ENCODE measurements at regions not wholly inside any gene's neighbourhood (a gene's known extent, or its start where the extent isn't known, plus 50 kb on each side); places are given as distances from the start of the nearest gene placed in this dataset.

DNA sequence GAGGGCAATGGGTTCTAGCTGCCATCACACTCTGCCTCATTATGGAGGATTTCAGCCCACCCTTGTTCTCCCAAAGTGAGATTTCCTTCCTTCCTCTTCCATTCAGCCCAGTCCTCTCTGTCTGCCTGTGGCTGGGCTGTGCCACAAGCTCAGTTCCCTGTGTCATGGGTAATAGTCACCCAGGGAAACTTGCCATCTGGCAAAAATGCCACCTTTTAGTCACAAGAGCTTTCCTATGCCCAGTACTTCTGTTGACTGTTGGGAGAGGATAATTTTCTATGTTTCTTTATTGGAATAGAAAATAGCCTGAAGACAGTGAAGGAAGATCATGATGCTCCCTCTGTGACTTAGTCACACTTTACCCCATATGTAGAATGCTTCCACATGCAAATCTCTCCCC, 71.4 kb downstream of the TLR4 start:
- no peak overlapping the region for H3K4me2 ChIP-seq
- TF ChIP-seq ZFP36 (IDR thresholded peaks at IDR 0.05; ENCODE audit: borderline replicate concordance, partially characterized antibody): no peak
- TF ChIP-seq RNF2 (IDR thresholded peaks at IDR 0.05; ENCODE audit: borderline replicate concordance, low read depth): no peak
- no peak for TF ChIP-seq KDM5A (IDR thresholded peaks at IDR 0.05)
- no peak for TF ChIP-seq JUN (IDR thresholded peaks at IDR 0.05)
- TF ChIP-seq, protein P1, sequence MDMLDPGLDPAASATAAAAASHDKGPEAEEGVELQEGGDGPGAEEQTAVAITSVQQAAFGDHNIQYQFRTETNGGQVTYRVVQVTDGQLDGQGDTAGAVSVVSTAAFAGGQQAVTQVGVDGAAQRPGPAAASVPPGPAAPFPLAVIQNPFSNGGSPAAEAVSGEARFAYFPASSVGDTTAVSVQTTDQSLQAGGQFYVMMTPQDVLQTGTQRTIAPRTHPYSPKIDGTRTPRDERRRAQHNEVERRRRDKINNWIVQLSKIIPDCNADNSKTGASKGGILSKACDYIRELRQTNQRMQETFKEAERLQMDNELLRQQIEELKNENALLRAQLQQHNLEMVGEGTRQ (IDR thresholded peaks at IDR 0.05): no peak
- TF ChIP-seq MAFK (IDR thresholded peaks at IDR 0.05; ENCODE audit: partially characterized antibody): no peak
- no peak for TF ChIP-seq HOXB5 (CRISPR knock-in tag; IDR thresholded peaks at IDR 0.05)
- TF ChIP-seq HES2 (IDR thresholded peaks at IDR 0.05): no peak
- POLR2A ChIA-PET: no interaction called here
- H3K27ac ChIP-seq: no peak overlapping the region
- ATAC-seq (no peak), FAIRE-seq (no peak), DNase-seq (ENCODE audit: low read depth in 1 of 2, low spot score in 1 of 2) (no peak)
- CTCF ChIA-PET: interaction anchor here (0.8 to 1.1 kb wide), 2 partner anchors 8 to 1590 kb away, joined by 3 read pairs; no protein-coding TSS in a partner anchor
- H3K9me3 ChIP-seq: no peaks in the 10 kb centered on the region
- no peak overlapping the region for H3K4me3 ChIP-seq
- H3K4me1 ChIP-seq: no peaks in the 10 kb centered on the region

DNA sequence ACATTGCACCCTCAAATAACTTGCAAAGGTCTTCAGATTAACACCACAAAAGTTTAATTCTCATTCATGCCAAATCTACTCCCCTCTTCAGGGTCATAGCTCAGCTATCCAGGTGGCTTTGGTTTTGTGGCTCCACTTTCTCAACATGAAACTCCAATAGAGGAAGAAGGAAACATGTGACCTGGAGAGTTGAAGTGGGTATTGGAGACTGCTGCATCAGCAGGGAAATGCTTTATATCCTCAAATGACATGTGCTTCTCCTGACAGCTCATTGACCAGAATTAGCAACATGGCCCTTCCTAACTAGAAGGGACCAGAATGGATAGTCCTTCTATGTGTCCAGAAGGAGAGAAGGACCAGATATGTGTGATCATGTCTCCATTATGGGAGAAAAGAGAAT, 73.6 kb downstream of the TLR4 start:
- H3K4me2 ChIP-seq: no peak overlapping the region
- ATAC-seq (no peak), DNase-seq (ENCODE audit: low read depth in 1 of 2, low spot score in 1 of 2) (no peak), FAIRE-seq (no peak)
- POLR2A ChIA-PET: no interaction called here
- TF ChIP-seq, protein P2, sequence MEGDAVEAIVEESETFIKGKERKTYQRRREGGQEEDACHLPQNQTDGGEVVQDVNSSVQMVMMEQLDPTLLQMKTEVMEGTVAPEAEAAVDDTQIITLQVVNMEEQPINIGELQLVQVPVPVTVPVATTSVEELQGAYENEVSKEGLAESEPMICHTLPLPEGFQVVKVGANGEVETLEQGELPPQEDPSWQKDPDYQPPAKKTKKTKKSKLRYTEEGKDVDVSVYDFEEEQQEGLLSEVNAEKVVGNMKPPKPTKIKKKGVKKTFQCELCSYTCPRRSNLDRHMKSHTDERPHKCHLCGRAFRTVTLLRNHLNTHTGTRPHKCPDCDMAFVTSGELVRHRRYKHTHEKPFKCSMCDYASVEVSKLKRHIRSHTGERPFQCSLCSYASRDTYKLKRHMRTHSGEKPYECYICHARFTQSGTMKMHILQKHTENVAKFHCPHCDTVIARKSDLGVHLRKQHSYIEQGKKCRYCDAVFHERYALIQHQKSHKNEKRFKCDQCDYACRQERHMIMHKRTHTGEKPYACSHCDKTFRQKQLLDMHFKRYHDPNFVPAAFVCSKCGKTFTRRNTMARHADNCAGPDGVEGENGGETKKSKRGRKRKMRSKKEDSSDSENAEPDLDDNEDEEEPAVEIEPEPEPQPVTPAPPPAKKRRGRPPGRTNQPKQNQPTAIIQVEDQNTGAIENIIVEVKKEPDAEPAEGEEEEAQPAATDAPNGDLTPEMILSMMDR (IDR thresholded peaks at IDR 0.05): no peak
- TF ChIP-seq NR3C1 (IDR thresholded peaks at IDR 0.05): no peak
- TF ChIP-seq PBX3 (IDR thresholded peaks at IDR 0.05): no peak
- TF ChIP-seq CHD2 (IDR thresholded peaks at IDR 0.05; ENCODE audit: low read length, partially characterized antibody): no peak
- TF ChIP-seq PHF8 (IDR thresholded peaks at IDR 0.05; ENCODE audit: borderline replicate concordance, low read depth): no peak
- TF ChIP-seq NFE2L2 (conservative IDR thresholded peaks at IDR 0.05; ENCODE audit: low read length): no peak
- no peak for TF ChIP-seq EHMT2 (IDR thresholded peaks at IDR 0.05; ENCODE audit: low read depth)
- no peak for TF ChIP-seq SMC3 (IDR thresholded peaks at IDR 0.05)
- no peak for TF ChIP-seq RFX5 (IDR thresholded peaks at IDR 0.05)
- no peak for TF ChIP-seq ZFP36 (IDR thresholded peaks at IDR 0.05; ENCODE audit: borderline replicate concordance, partially characterized antibody)
- TF ChIP-seq HES2 (IDR thresholded peaks at IDR 0.05): no peak
- no peak for TF ChIP-seq FOSL2 (IDR thresholded peaks at IDR 0.05)
- no peak for TF ChIP-seq FOSL2 (CRISPR knock-in tag; IDR thresholded peaks at IDR 0.05)
- TF ChIP-seq FOXS1 (CRISPR knock-in tag; IDR thresholded peaks at IDR 0.05): no peak
- no peak for TF ChIP-seq EP300 (IDR thresholded peaks at IDR 0.05)
- TF ChIP-seq EHF (CRISPR knock-in tag; IDR thresholded peaks at IDR 0.05): no peak
- H3K9me3 ChIP-seq: no peaks in the 10 kb centered on the region
- no peaks in the 10 kb centered on the region for H3K4me1 ChIP-seq
- CTCF ChIA-PET: no interaction called here
- H3K27ac ChIP-seq: no peak overlapping the region
- H3K4me3 ChIP-seq: no peak overlapping the region

DNA sequence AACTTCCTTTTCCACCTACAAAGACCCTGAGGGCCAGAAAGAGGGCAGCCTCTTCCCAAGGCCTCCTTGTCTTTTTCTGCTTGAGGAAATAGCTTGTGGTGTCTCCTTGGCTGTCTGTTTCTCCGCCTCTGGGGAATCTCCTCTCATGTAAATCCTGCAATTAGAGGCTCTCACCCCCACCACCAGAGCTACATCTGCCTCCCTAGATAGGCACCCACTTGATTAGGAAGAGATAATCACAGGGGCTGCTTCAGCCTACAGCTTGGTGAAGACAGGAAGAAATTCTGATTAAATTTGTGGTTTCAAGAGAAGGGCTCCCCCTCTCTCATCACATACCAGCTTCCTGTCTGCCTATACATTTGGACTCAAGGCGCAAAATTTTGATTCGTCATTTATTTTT, 75.6 kb downstream of the TLR4 start:
- Histone ChIP-seq H3K27ac (no peak overlapping the region), H3K4me2 (no peak overlapping the region), H3K9me3 (no peaks in the 10 kb centered on the region), H3K4me1 (no peaks in the 10 kb centered on the region), H3K4me3 (no peak overlapping the region)
- ChIA-PET CTCF (no interaction called here), POLR2A (no interaction called here)
- FAIRE-seq: no peak
- 30% methylated on average over 3 of the region's 3 CpGs for WGBS (ENCODE audit: missing lambda C conversion rate)
- DNase-seq (ENCODE audit: low read depth in 1 of 2, low spot score in 1 of 2): no peak
- ATAC-seq: no peak
- TF ChIP-seq POLR2A (IDR thresholded peaks at IDR 0.05; ENCODE audit: low read length): no peak
- TF ChIP-seq, protein P3, sequence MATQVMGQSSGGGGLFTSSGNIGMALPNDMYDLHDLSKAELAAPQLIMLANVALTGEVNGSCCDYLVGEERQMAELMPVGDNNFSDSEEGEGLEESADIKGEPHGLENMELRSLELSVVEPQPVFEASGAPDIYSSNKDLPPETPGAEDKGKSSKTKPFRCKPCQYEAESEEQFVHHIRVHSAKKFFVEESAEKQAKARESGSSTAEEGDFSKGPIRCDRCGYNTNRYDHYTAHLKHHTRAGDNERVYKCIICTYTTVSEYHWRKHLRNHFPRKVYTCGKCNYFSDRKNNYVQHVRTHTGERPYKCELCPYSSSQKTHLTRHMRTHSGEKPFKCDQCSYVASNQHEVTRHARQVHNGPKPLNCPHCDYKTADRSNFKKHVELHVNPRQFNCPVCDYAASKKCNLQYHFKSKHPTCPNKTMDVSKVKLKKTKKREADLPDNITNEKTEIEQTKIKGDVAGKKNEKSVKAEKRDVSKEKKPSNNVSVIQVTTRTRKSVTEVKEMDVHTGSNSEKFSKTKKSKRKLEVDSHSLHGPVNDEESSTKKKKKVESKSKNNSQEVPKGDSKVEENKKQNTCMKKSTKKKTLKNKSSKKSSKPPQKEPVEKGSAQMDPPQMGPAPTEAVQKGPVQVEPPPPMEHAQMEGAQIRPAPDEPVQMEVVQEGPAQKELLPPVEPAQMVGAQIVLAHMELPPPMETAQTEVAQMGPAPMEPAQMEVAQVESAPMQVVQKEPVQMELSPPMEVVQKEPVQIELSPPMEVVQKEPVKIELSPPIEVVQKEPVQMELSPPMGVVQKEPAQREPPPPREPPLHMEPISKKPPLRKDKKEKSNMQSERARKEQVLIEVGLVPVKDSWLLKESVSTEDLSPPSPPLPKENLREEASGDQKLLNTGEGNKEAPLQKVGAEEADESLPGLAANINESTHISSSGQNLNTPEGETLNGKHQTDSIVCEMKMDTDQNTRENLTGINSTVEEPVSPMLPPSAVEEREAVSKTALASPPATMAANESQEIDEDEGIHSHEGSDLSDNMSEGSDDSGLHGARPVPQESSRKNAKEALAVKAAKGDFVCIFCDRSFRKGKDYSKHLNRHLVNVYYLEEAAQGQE (IDR thresholded peaks at IDR 0.05): no peak
- no peak for TF ChIP-seq JUNB (IDR thresholded peaks at IDR 0.05)
- no peak for TF ChIP-seq BCL3 (IDR thresholded peaks at IDR 0.05)
- no peak for TF ChIP-seq SREBF2 (IDR thresholded peaks at IDR 0.05)
- no peak for TF ChIP-seq KDM5A (IDR thresholded peaks at IDR 0.05)
- TF ChIP-seq POLR2AphosphoS2 (conservative IDR thresholded peaks at IDR 0.05; ENCODE audit: low read length): no peak
- no peak for TF ChIP-seq NFE2L2 (conservative IDR thresholded peaks at IDR 0.05; ENCODE audit: low read length)
- no peak for TF ChIP-seq HOXA7 (CRISPR knock-in tag; IDR thresholded peaks at IDR 0.05)

Data from A549 (cell line).